OCI-LY1 (cell line): ENCODE measurements at regions not wholly inside any gene's neighbourhood (a gene's known extent, or its start where the extent isn't known, plus 50 kb on each side); places are given as distances from the start of the nearest gene placed in this dataset.

Experiments
- EZH2 ChIP-seq: fragments of 200-600 bp; sonication (generic), shearing (Covaris generic); IDR thresholded peaks from 2 replicates; pipeline ENCODE4 v1.8.0; 2017; ENCODE audit warnings: borderline replicate concordance, mixed run types, mild to moderate bottlenecking, antibody characterized with exemption, low read length, moderate library complexity, mixed read lengths
- TF ChIP-seq, protein P1 (sequence below): fragments of 200-600 bp; sonication (generic), shearing (Covaris generic); IDR thresholded peaks from 2 replicates; pipeline ENCODE4 v1.5.1; 2017; ENCODE audit warnings: mild to moderate bottlenecking, antibody characterized with exemption, low read length, moderate library complexity, mixed read lengths

- TF ChIP-seq, protein P1, sequence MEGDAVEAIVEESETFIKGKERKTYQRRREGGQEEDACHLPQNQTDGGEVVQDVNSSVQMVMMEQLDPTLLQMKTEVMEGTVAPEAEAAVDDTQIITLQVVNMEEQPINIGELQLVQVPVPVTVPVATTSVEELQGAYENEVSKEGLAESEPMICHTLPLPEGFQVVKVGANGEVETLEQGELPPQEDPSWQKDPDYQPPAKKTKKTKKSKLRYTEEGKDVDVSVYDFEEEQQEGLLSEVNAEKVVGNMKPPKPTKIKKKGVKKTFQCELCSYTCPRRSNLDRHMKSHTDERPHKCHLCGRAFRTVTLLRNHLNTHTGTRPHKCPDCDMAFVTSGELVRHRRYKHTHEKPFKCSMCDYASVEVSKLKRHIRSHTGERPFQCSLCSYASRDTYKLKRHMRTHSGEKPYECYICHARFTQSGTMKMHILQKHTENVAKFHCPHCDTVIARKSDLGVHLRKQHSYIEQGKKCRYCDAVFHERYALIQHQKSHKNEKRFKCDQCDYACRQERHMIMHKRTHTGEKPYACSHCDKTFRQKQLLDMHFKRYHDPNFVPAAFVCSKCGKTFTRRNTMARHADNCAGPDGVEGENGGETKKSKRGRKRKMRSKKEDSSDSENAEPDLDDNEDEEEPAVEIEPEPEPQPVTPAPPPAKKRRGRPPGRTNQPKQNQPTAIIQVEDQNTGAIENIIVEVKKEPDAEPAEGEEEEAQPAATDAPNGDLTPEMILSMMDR = no peak
- no peak for TF ChIP-seq EZH2
These were observed 794.7 kb upstream of the GBE1 start for GRCh38 chr3:82556113-82556512.
